Midbrain (tissue), 1 donor: ENCODE measurements at regions not wholly inside any gene's neighbourhood (a gene's known extent, or its start where the extent isn't known, plus 50 kb on each side); places are given as distances from the start of the nearest gene placed in this dataset.

Experiments
- DNase-seq: peaks from one replicate; lab custom pipeline; 2025; lab: John Stamatoyannopoulos, UW

DNA sequence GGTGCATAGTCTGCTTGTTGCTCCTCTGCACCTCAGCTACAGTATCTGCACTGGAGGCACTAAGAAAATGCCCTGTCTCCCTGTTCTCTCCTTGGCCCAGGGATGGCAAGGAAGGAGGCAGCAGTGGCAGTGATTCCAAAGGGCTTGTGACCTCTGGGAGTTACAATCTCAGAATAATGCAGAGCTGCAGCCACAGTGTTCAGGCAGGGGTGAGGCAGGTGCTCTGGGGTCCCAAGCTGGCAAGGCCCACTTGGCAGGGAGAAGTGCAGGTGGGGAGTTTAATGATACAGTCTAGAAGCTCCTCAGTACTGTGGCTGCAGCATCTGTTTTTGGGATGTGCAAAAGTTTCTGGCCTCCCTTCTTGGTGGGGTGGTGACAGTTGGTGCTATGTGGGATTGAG lies 456.4 kb downstream of the CCSER2 start:
- DNase-seq, result no peak

DNA sequence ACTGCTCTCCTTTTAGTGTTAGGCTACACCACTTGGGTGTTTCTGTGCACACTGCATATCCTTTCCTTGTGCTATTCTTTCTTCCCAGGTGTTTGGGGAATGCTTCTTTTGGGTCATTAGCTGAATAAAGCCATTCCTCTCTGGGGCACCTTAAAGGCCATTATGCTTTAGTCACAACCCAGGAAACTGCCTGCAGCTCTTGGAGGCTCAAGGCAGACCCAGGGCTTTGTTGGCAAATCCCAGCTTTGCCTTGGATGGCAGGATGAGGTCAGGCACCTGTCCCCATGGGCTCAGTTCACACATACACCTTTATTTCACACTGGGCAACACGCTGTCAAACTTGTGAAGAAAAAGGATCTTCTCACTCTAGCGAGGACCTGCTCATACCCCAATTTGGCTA lies 460.6 kb downstream of the CCSER2 start:
- DNase-seq, result no peak

- no peak for DNase-seq
Measured at GRCh38 chr10:84798312-84798711, 469.9 kb downstream of the CCSER2 start.

- no peak for DNase-seq
Measured at GRCh38 chr10:84801156-84801555, 472.8 kb downstream of the CCSER2 start.

- DNase-seq, result no peak
Measured at GRCh38 chr10:84801916-84802315, 473.5 kb downstream of the CCSER2 start.

DNA sequence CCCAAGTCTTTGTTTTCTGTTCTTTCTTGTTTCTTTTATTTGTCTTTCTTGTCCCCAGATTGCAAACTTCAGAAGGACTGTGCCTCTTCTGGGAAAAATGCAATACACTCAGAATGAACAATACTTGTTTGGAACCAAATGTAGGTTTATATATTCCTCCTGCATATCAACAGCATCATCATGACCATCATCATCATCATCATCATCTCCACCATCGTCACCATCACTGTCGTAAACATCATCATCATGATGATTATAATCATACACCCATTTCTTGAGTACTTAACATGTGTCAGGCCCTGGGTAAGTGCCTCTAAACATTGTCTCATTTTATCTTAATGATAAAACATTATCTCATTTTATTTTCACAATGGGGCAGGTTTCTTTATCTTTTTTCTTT lies 476.8 kb downstream of the CCSER2 start:
- no peak for DNase-seq

GRCh38 chr10:84811113-84811512 lies 482.7 kb downstream of the CCSER2 start:
- no peak for DNase-seq

- no peak for DNase-seq
Measured at GRCh38 chr10:84818961-84819360, 490.6 kb downstream of the CCSER2 start.

- no peak for DNase-seq
Measured at GRCh38 chr10:84820120-84820519, 491.7 kb downstream of the CCSER2 start.

DNA sequence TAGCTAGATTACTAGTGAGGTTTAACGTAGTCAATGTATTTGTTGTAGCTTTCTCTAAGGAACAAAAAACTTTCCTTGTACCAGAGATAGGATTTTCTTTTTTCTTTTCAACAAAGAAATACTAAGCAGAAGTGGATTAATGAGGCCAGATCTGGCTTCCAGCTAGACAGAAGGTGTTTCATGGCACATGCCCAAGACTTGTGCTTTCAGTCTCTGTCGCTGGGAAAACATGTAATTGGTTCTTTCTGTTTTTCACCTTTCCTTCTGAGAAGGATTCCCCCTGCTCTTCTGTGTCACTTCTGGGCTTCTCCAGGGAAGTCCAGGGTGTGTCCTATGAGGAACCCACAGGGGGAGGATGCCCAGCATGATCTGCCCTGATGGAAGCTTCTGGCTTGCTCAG lies 492.2 kb downstream of the CCSER2 start:
- DNase-seq, result no peak

GRCh38 chr10:84822931-84823630 lies 494.7 kb downstream of the CCSER2 start:
- DNase-seq, result no peak

- DNase-seq, result no peak
Measured at GRCh38 chr10:84824525-84824924, 496.1 kb downstream of the CCSER2 start.

- DNase-seq, result no peak
Measured at GRCh38 chr10:84825330-84825729, 496.9 kb downstream of the CCSER2 start.

DNA sequence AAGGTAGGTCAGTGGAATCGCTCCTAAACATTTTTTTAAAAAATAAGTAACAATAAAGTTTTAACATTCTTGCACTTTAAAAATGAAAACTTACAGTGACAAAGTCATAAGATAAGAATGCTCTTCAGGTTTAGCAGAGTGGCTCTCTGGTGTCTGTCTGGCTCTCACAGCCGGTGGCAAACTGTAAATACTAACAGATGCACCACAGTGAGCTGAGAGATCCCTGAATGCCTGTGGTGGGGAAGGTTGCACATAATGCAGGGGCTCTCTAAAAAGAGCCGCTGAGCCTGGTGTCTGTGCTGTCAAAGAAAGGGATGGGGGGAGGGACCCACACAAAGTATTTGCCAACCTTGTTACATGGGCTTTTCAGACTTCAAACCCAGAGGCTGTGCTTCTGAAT lies 498.3 kb downstream of the CCSER2 start:
- DNase-seq, result no peak

- no peak for DNase-seq
Measured at GRCh38 chr10:84829131-84829530, 500.7 kb downstream of the CCSER2 start.

DNA sequence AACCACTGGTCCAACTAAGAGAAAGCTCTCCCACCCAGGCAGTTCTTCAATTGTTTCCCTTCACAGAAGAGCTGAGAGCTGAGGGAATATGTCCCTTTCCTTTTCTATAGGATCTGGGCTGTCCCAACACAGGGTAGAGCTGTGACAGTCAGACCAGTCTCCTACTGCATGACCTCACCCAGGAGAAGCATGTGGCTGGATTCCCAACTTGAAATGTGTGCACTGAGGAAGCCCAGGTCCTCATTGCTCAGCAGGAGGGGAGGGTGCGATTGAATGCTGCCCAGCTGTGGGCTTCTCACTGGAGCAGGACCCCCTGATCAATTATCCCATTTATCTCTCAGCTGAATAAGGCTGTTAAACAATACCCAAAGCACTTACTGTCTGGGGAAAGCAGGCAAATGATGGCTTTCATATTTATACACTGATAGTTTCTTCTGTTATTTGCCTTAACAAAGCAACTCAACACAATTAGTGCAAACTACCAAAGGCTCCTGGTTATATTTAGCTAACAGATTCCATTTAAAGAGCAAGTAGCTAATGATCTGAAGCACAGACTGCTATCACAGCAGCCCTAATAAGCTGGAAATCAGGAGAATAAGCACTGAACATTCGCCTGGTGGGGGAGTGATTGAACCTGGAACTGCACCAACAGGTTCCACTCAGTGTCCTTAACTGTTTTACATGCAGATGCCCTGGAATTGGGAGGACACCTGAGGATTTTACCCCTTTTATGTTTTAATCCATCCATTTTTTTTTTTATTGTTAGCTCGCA lies 508.8 kb downstream of the CCSER2 start:
- no peak for DNase-seq

- no peak for DNase-seq
Measured at GRCh38 chr10:84837877-84838276, 509.5 kb downstream of the CCSER2 start.

GRCh38 chr10:84838851-84839250 lies 510.5 kb downstream of the CCSER2 start:
- DNase-seq, result no peak

DNA sequence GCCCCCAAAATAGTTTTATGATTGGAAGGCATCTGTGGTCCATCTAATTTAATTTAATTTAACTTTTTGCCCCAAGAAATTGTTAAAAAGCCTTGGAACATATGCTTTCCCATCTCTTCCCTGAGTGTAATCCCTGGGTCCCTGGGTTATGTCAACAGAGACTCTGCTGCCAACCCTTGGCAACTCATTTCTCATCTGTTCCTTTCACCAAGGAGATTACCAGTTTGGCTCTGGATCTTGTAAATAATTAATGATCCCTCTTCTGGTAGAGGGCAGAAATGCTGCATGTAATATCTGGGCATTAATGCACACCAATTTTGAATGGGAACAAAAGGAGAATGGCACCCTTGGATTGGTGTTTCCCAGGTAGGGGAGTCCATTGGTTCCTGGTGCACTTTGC lies 514.2 kb downstream of the CCSER2 start:
- DNase-seq, result no peak

DNA sequence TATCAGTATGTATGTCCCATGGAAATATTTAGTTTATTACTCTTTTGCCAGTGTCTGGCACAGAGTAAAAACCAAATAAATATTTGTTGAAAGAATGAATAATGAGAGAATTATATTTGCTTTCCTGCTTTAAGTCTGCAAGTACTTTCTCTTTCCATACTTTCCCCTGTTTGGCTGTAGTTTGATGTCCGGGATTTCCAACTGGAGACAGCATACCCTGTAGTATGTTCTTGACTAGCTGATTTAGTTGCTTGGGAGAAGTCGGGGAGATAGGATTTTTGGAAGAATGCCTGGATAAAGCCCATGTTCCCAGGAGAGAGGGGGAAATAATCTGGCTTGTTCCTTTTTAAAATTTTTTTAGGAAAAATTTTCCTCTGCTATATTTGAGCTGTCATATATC lies 516.1 kb downstream of the CCSER2 start:
- DNase-seq, result no peak

DNA sequence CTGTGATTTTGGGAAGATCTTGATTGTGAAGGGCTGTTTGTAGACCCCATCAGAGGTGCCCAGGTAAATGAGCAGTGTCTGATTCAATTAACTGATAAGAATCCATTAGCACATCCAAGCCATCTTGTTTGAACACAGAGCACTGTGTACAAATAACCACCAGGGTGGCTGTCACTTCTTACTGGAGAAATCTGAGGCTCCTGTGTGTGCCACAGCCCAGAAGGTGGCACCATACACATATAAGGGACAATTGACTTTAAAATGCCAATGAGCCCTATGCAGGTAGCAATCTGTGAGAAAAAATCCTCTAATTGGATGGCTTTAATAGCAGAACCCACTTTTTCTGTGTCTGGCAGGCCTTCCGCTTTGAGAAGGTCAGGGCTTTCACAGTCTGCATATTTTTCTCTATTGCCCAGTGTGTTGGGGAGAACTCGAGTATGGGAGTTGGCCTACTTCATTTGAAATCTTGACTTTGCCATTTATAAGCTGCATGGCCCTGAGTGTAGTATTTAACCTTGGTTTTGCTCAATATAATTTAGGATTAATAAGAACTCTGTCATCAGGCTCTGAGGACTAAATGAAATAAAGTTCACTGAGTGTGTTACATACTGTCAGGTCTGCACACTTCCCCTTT lies 517.4 kb downstream of the CCSER2 start:
- DNase-seq, result no peak

GRCh38 chr10:84846658-84847316 lies 518.4 kb downstream of the CCSER2 start:
- DNase-seq, result no peak

GRCh38 chr10:84848967-84849366 lies 520.6 kb downstream of the CCSER2 start:
- no peak for DNase-seq
